ENCODE measurements at regions not wholly inside any gene's neighbourhood (a gene's known extent, or its start where the extent isn't known, plus 50 kb on each side); places are given as distances from the start of the nearest gene placed in this dataset.

GRCh38 chr19:31602548-31602947 is 253.3 kb upstream of the TSHZ3 start:
- DNase-seq = no peak

- no peak for DNase-seq
Observed at GRCh38 chr19:31604493-31605040, 255.3 kb upstream of the TSHZ3 start.

DNA sequence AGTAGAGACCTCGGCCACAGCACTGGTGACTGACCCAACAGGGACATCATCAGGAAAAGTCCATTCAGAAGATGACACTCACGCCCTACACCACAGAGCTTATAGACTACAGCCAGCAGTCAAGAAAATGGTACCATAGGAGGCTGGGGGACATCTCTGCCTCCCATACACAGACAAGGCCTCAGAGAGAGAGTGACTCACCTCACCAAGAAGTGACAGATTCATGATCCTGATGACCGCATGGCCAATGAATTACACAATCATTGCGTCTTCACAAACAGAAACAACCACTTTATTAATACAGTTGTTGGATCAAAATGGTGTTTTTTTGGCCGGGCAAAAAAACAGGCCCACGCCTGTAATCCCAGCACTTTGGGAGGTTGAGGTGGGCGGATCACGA is 260.8 kb upstream of the TSHZ3 start:
- no peak for DNase-seq

GRCh38 chr19:31611046-31611877 is 262.0 kb upstream of the TSHZ3 start:
- no peak for DNase-seq

GRCh38 chr19:31612873-31613272 is 263.6 kb upstream of the TSHZ3 start:
- DNase-seq = no peak

DNA sequence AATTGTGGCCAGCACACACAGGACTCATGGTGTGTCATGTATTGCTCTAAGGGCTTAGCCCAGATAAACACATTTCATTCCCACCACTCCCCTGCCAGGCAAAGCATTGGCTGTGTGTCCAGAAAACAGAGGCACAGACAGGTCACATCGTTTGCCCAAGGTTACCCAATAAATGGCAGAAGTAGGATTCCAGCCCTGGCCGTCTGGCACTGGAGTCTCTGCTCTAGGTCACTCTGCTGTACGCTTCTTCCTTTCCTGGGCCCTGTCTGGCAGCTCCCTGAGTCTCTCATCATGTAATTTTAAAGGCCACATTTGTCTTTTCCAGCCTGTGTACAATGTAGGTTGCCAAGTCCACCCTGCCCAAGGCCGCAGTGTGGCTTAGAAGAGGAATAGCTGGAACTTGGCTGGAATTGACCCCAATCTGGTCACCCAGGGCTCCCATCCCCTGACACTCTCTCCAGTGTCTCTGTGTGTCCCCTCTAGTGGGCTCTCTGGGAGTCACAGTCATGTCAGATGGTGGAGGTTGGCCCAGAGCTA is 264.5 kb upstream of the TSHZ3 start:
- DNase-seq = no peak

DNA sequence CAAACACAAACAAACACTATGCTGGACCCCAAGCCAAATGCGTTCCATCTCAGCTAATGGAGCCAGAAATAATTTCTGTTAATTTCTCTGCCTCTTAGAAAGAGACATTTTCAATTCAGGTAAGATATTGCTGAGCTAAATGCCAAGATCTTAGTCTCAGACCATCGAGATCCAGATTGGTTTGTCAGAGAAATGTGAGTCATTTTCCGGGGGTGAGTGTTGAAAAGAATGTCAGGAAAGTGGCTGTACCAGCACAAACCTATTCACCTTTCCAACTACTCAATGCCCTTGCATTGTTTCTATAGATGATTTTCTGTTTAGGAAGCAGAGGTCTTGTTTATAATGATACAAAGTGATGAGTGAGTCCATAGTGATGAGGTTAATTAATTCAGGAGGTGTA is 266.8 kb upstream of the TSHZ3 start:
- DNase-seq = no peak

GRCh38 chr19:31617010-31617585 is 267.9 kb upstream of the TSHZ3 start:
- no peak for DNase-seq

- DNase-seq = no peak
Observed at GRCh38 chr19:31625056-31625455, 275.8 kb upstream of the TSHZ3 start.

- DNase-seq = no peak
Observed at GRCh38 chr19:31625575-31625974, 276.3 kb upstream of the TSHZ3 start.

DNA sequence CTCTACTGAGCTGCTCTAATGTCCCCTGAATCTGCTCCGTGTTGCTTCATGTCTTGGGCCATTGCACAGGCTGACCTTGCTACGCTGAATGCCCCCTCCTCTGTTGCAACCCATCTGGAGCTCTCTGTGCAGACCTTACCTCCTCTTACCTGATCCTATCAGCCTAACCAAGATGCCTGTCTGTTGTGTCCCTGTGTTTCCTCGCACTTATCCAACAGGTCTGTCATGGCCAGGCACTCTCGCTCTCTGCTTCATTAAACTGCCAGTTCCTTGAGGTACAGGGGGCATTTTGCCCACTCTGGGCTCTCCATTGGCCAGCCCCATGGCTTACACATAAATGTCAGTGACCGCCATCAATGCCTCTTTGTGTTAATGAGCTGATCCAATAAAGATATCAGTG is 277.7 kb upstream of the TSHZ3 start:
- DNase-seq = no peak

- peak; percentile 18 for DNase-seq
Observed at GRCh38 chr19:31627620-31628365, 278.6 kb upstream of the TSHZ3 start.

DNA sequence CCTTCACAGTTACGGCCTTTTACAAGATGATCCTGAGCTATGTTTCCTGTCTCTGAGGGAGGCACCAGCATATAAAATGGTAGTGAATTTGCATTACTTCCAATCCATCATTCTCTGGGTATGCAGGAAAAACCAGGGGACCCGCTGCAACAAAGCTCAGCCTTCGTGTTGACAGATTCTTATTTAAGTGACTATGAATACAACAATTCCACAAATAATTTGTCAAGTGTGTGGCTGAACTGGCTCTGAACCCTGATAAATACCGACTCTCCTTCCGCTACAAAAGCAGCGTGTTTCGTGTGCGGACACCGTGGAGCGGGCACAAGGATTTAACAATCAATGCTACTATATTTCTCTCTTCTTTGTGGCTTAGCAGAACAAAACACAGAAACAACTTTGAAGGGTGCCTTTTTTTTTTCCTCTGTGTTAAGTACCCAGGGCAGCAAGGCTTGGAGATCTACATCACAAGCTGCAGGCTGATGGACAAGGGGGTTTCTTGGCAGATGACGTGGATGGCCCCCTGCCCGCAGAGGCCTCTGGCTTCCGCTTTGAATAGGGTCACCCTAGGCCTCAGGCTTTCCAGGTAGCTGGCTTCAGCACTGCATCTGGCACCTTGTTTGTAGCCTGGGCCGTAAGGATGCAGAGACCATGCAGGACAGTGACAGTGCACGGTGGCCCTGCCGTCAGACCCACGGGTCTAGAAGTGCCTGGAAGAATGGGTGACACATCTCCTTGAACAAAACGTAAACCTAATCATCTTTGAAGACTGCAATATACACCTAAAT is 280.5 kb upstream of the TSHZ3 start:
- DNase-seq = no peak

DNA sequence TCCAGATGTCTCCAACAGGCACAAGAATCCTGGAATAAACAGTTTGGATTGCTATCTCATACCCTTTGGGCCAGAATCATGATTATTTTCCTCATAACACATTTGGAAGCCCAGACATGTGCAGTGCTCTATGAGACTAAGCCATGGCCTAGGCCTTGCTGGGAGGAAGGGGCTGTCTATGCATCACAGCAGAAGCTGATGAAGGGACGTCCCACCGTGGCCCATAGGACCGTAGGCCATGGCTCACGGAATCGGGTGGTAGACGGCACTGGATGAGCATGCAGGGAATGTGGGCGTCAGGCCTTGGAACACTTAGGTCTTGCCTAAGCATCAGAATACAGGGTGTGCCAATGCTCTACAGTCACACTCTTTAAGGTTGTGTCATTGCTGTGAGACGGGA is 283.8 kb upstream of the TSHZ3 start:
- DNase-seq = no peak

DNA sequence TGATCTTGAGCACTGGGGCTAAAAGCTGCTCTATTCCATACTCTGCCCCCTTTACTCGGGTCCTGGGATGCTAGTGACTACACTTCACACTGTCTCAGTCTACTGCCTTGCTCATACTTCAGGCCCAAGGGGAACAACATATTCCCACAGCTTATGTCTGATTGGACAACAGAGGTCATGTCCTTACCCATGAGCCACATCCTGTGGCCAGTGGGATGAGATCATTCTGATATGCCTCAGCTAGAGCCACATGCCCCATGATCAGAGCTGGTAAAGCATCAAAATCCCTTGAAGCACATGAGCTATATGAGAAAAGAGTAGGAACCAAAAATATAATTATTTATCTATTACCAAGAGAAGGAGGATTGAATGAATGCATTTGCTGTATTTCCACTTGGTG is 290.1 kb upstream of the TSHZ3 start:
- DNase-seq = no peak

GRCh38 chr19:31641591-31641990 is 292.4 kb upstream of the TSHZ3 start:
- no peak for DNase-seq

DNA sequence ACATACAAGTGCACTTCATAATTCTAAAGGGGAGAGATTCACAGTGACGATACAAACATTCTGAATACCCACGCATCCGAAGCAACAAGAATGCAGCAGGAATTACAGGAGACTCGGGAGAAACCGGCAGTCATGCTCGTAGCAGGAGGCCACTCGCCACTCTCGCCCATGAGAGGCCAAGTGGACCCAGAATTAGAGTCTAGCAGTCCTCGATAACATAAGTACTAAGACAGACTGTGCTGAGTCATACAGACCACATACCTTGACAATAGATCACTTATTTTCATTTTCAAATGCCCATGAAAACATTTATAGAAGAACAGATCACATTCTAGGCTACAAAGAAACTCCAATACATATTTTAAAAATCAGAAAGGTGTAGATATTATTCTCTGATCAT is 299.1 kb upstream of the TSHZ3 start:
- no peak for DNase-seq

DNA sequence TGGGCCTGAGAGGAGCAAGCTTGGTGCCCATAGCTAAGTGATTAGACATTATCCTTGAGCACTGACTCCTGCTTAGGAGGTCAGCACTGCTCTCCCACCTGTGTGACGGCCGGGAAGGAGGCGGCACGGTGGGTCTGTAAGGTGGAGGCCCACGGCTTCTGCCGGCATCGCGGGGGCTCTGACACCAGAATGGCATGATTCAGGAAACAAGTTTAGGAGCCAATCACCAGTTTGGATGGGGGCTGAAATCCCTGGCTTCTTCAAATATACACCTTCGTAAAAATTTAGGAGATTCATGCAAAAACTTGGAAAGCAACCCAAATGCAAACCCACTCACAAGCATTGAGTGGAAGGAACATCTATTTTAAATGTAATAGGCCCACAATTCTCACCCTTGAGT is 307.3 kb upstream of the TSHZ3 start:
- no peak for DNase-seq

DNA sequence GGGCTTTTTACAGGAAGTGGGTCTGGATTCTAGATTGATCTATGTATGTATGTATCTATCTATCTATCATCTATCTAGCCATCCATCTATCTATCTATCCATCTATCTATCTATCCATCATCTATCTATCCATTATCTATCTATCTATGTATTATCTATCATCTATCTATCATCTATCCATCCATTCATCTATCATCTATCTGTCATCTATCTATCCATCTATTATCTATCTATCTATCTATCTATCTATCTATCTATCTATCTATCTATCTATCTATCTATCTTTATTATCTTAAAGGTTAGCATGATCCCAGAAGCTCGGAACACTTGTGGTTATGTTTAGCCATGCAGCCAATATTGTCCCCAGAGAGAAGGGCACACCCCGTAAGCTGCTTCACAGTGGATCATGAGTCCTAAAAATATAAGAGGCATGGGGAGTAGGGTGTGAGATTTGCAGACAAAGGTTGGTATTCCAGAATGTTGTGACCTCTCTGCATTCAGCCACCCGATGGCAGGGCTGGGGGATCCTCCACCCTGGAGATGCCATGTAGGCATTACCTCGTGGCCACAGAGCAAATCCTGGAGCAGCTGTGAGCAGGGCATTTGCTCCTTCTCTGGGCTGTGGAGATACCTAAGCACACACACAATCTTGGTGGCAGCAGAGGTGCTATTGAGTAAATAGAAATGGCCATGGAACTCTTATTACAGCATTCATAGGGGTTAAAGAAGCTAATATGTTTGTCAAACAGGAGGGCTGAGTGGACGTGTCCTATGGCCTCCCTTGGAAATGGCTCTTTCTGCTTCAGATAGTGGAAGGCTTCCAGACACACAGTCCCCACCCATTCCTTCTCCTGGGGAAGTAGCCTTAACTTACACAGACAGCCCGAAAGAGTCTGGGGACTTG is 310.0 kb upstream of the TSHZ3 start:
- no peak for DNase-seq

GRCh38 chr19:31659897-31660210 is 310.6 kb upstream of the TSHZ3 start:
- DNase-seq = no peak

- no peak for DNase-seq
Observed at GRCh38 chr19:31664096-31664495, 314.9 kb upstream of the TSHZ3 start.
